ENCODE measurements at regions not wholly inside any gene's neighbourhood (a gene's known extent, or its start where the extent isn't known, plus 50 kb on each side); places are given as distances from the start of the nearest gene placed in this dataset.

DNA sequence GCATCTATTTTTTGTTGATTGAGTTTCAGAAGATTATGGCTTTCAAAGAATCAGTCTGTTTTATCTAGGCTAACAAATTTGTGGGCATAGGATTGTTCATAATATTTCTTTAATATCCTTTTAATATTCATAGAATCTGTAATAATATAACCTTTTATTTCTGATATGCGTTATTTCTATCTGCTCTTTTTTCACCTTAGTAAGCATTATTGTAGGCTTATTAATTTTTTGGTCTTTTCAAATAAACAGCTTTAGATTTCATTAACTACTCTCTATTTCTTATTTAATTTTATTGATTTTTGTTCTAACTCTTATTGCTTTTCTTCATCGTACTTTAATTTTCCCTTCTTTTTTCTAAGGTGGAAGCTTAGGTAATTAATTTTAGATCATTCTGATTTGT is 1614.4 kb upstream of the DDX18 start:
- no peak overlapping the region for H3K9ac ChIP-seq (ENCODE audit: insufficient read length)
- H3K4me3 ChIP-seq = no peak overlapping the region
- H3K36me3 ChIP-seq (ENCODE audit: insufficient read depth, low read length) = no peaks in the 10 kb centered on the region
- no peak overlapping the region for H3K27ac ChIP-seq
- TF ChIP-seq EZH2 (IDR thresholded peaks at IDR 0.05) = no peak
- no peak for TF ChIP-seq POLR2AphosphoS5 (IDR thresholded peaks at IDR 0.05; ENCODE audit: borderline replicate concordance, low read depth, low read length)
- TF ChIP-seq FOXP2 (optimal IDR thresholded peaks at IDR 0.05; ENCODE audit: control extremely low read depth, extremely low read length, insufficient read depth) = no peak
- H3K9me3 ChIP-seq (ENCODE audit: low read depth, low read length) = no peaks in the 10 kb centered on the region
- DNase-seq (ENCODE audit: low read depth, low spot score) = no peak

DNA sequence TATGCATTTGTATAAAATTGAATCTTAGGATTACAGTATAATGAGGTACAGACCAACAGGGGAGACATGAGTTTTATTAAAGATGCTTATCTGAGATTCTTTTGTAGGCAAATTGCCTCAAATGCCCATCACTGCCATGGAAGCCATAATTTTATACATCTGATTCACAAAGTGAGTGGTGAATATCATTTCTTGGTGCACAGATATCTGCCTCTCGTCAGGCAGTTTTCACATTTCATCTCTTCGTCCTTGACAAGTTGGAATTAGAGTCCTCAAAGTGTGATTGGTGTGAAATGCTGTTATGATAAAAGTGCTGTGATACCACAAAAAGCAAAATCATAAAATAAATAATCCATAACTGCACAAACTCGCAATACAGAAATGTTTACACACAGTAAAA is 1602.8 kb upstream of the DDX18 start:
- no peaks in the 10 kb centered on the region for H3K9me3 ChIP-seq (ENCODE audit: low read depth, low read length)

GRCh38 chr2:116222793-116223192 is 1591.7 kb upstream of the DDX18 start:
- no peak overlapping the region for H3K4me3 ChIP-seq
- TF ChIP-seq POLR2AphosphoS5 (IDR thresholded peaks at IDR 0.05; ENCODE audit: borderline replicate concordance, low read depth, low read length) (no peak), EZH2 (IDR thresholded peaks at IDR 0.05) (no peak), FOXP2 (optimal IDR thresholded peaks at IDR 0.05; ENCODE audit: control extremely low read depth, extremely low read length, insufficient read depth) (no peak)
- DNase-seq (ENCODE audit: low read depth, low spot score) = no peak
- no peak overlapping the region for H3K27ac ChIP-seq
- H3K9me3 ChIP-seq (ENCODE audit: low read depth, low read length) = no peaks in the 10 kb centered on the region
- no peak overlapping the region for H3K9ac ChIP-seq (ENCODE audit: insufficient read length)
- no peaks in the 10 kb centered on the region for H3K36me3 ChIP-seq (ENCODE audit: insufficient read depth, low read length)

More for the DNA sequence above, 1602.8 kb upstream of the DDX18 start:
- H3K27ac ChIP-seq = no peak overlapping the region
- H3K36me3 ChIP-seq (ENCODE audit: insufficient read depth, low read length) = no peaks in the 10 kb centered on the region
- TF ChIP-seq EZH2 (IDR thresholded peaks at IDR 0.05) = no peak
- H3K9ac ChIP-seq (ENCODE audit: insufficient read length) = no peak overlapping the region
- no peak overlapping the region for H3K4me3 ChIP-seq
- no peak for DNase-seq (ENCODE audit: low read depth, low spot score)

- Histone ChIP-seq H3K9me3 (ENCODE audit: low read depth, low read length) (no peaks in the 10 kb centered on the region), H3K36me3 (ENCODE audit: insufficient read depth, low read length) (no peaks in the 10 kb centered on the region), H3K27ac (no peak overlapping the region), H3K9ac (ENCODE audit: insufficient read length) (no peak overlapping the region), H3K4me3 (no peak overlapping the region)
- no peak for DNase-seq (ENCODE audit: low read depth, low spot score)
- no peak for TF ChIP-seq POLR2AphosphoS5 (IDR thresholded peaks at IDR 0.05; ENCODE audit: borderline replicate concordance, low read depth, low read length)
- TF ChIP-seq FOXP2 (optimal IDR thresholded peaks at IDR 0.05; ENCODE audit: control extremely low read depth, extremely low read length, insufficient read depth) = no peak
- no peak for TF ChIP-seq EZH2 (IDR thresholded peaks at IDR 0.05)
Observed at GRCh38 chr2:116223912-116224311, 1590.6 kb upstream of the DDX18 start.

- Histone ChIP-seq H3K36me3 (ENCODE audit: insufficient read depth, low read length) (no peaks in the 10 kb centered on the region), H3K9ac (ENCODE audit: insufficient read length) (no peak overlapping the region), H3K4me3 (no peak overlapping the region), H3K27ac (no peak overlapping the region), H3K9me3 (ENCODE audit: low read depth, low read length) (no peaks in the 10 kb centered on the region)
- no peak for DNase-seq (ENCODE audit: low read depth, low spot score)
- TF ChIP-seq POLR2AphosphoS5 (IDR thresholded peaks at IDR 0.05; ENCODE audit: borderline replicate concordance, low read depth, low read length) = no peak
- TF ChIP-seq FOXP2 (optimal IDR thresholded peaks at IDR 0.05; ENCODE audit: control extremely low read depth, extremely low read length, insufficient read depth) = no peak
- no peak for TF ChIP-seq EZH2 (IDR thresholded peaks at IDR 0.05)
Observed at GRCh38 chr2:116224610-116225009, 1589.9 kb upstream of the DDX18 start.

DNA sequence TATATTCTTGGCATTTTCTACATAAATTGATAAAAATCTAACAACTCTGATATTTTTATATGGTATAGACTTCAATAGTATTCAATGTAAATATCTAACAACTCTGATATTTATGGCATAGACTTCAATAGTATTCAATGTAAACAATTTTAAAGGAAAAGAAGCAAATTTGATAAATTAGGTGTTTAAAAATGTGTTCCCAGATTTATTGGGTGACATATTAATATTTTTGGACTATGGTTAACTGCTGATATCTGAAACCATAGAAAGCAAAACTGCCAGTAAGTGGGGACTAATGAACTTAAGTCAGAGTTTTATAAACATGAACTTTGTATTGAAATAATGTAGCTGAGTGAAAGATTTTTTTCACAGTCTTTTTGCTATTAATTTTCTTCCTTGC is 1576.0 kb upstream of the DDX18 start:
- H3K4me3 ChIP-seq = no peak overlapping the region
- H3K36me3 ChIP-seq (ENCODE audit: insufficient read depth, low read length) = no peaks in the 10 kb centered on the region
- TF ChIP-seq FOXP2 (optimal IDR thresholded peaks at IDR 0.05; ENCODE audit: control extremely low read depth, extremely low read length, insufficient read depth) (no peak), POLR2AphosphoS5 (IDR thresholded peaks at IDR 0.05; ENCODE audit: borderline replicate concordance, low read depth, low read length) (no peak), EZH2 (IDR thresholded peaks at IDR 0.05) (no peak)
- H3K27ac ChIP-seq = no peak overlapping the region
- no peak for DNase-seq (ENCODE audit: low read depth, low spot score)
- no peaks in the 10 kb centered on the region for H3K9me3 ChIP-seq (ENCODE audit: low read depth, low read length)
- no peak overlapping the region for H3K9ac ChIP-seq (ENCODE audit: insufficient read length)

GRCh38 chr2:116250376-116250775 is 1564.1 kb upstream of the DDX18 start:
- H3K27ac ChIP-seq = no peak overlapping the region
- H3K4me3 ChIP-seq = no peak overlapping the region
- no peaks in the 10 kb centered on the region for H3K36me3 ChIP-seq (ENCODE audit: insufficient read depth, low read length)
- no peak for DNase-seq (ENCODE audit: low read depth, low spot score)
- no peaks in the 10 kb centered on the region for H3K9me3 ChIP-seq (ENCODE audit: low read depth, low read length)
- H3K9ac ChIP-seq (ENCODE audit: insufficient read length) = no peak overlapping the region
- TF ChIP-seq EZH2 (IDR thresholded peaks at IDR 0.05) (no peak), POLR2AphosphoS5 (IDR thresholded peaks at IDR 0.05; ENCODE audit: borderline replicate concordance, low read depth, low read length) (no peak), FOXP2 (optimal IDR thresholded peaks at IDR 0.05; ENCODE audit: control extremely low read depth, extremely low read length, insufficient read depth) (no peak)

GRCh38 chr2:116264872-116265271 is 1549.6 kb upstream of the DDX18 start:
- no peak for TF ChIP-seq EZH2 (IDR thresholded peaks at IDR 0.05)
- no peak for TF ChIP-seq FOXP2 (optimal IDR thresholded peaks at IDR 0.05; ENCODE audit: control extremely low read depth, extremely low read length, insufficient read depth)
- no peak for TF ChIP-seq POLR2AphosphoS5 (IDR thresholded peaks at IDR 0.05; ENCODE audit: borderline replicate concordance, low read depth, low read length)
- no peak for DNase-seq (ENCODE audit: low read depth, low spot score)
- Histone ChIP-seq H3K36me3 (ENCODE audit: insufficient read depth, low read length) (no peaks in the 10 kb centered on the region), H3K4me3 (no peak overlapping the region), H3K27ac (no peak overlapping the region), H3K9me3 (ENCODE audit: low read depth, low read length) (no peaks in the 10 kb centered on the region), H3K9ac (ENCODE audit: insufficient read length) (no peak overlapping the region)

DNA sequence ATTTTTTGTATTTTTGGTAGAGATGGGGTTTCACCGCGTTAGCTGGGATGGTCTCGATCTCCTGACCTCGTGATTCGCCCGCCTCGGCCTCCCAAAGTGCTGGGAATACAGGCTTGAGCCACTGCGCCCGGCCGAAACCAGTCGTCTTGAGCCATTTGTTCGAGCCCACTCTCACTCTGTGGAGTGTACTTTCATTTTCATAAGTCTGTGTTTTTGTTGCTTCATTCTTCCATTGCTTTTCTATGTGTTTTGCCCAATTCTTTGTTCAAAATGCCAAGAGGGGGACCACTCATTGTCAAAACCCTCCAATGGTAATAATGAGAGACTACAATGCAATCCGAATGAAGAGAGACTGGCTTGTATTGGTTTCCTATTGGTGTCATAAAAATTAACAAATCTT is 1545.5 kb upstream of the DDX18 start:
- Histone ChIP-seq H3K9me3 (ENCODE audit: low read depth, low read length) (no peaks in the 10 kb centered on the region), H3K4me3 (no peak overlapping the region), H3K27ac (no peak overlapping the region), H3K36me3 (ENCODE audit: insufficient read depth, low read length) (no peaks in the 10 kb centered on the region), H3K9ac (ENCODE audit: insufficient read length) (no peak overlapping the region)
- TF ChIP-seq EZH2 (IDR thresholded peaks at IDR 0.05) = no peak
- no peak for TF ChIP-seq FOXP2 (optimal IDR thresholded peaks at IDR 0.05; ENCODE audit: control extremely low read depth, extremely low read length, insufficient read depth)
- no peak for TF ChIP-seq POLR2AphosphoS5 (IDR thresholded peaks at IDR 0.05; ENCODE audit: borderline replicate concordance, low read depth, low read length)
- no peak for DNase-seq (ENCODE audit: low read depth, low spot score)

All from SK-N-MC (cell line).